ENCODE measurements at regions not wholly inside any gene's neighbourhood (a gene's known extent, or its start where the extent isn't known, plus 50 kb on each side); places are given as distances from the start of the nearest gene placed in this dataset.
"Not testable (repeated sequence)": the region's sequence is repeated elsewhere in the genome, so short reads cannot be mapped to it uniquely, and the experiment has no call there.

DNA sequence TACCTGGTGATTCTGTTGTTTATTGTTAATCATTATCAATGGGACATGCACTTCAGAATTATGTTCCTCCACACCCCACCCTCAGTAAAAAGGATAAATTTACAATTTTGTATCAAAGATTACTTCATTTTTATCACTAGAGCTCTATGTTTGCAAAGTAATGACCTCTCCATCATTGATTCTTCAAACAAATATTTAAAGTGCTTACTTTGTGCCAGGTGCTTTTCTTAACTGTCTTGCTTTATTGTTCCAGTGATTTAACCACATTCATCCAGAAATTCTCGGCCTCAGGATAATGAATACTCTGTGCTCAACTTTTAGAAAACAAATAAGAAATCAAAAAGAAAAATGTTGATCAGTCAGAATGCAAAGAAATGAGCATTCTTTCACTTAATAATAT is 144.9 kb upstream of the FOXP2 start:
- ChIA-PET CTCF (no interaction called here), POLR2A (ENCODE audit: unreplicated experiment) (no interaction called here)
- no peak overlapping the region for H3K4me3 ChIP-seq (ENCODE audit: low read length)
- no peaks in the 10 kb centered on the region for H4K20me1 ChIP-seq (ENCODE audit: low read length)
- ATAC-seq, result no peak
- H3K4me1 ChIP-seq (ENCODE audit: insufficient read depth, low read length), result no peaks in the 10 kb centered on the region
- H3K9me3 ChIP-seq (ENCODE audit: low read length), result no peaks in the 10 kb centered on the region
- H3K27me3 ChIP-seq (ENCODE audit: low read length), result no peaks in the 10 kb centered on the region
- H3K9me2 ChIP-seq (replicated peaks; ENCODE audit: low read length), result no peaks in the 10 kb centered on the region
- no peak overlapping the region for H2AFZ ChIP-seq (ENCODE audit: low read length)
- H3K9ac ChIP-seq (ENCODE audit: low read length), result no peak overlapping the region
- no peak for TF ChIP-seq CTCF (conservative IDR thresholded peaks at IDR 0.05; ENCODE audit: low read depth, low read length)
- TF ChIP-seq EZH2 (IDR thresholded peaks at IDR 0.05; ENCODE audit: low read length, unreplicated experiment), result no peak
- TF ChIP-seq EZH2phosphoT487 (IDR thresholded peaks at IDR 0.05; ENCODE audit: borderline replicate concordance, low read length), result no peak
- no peaks in the 10 kb centered on the region for H3F3A ChIP-seq (ENCODE audit: low read length, unreplicated experiment)
- H3K79me2 ChIP-seq (ENCODE audit: low read length), result no peaks in the 10 kb centered on the region
- H3K4me2 ChIP-seq (ENCODE audit: low read length), result no peak overlapping the region
- intact Hi-C loops (cut with micrococcal nuclease), result no loop called here
- no peaks in the 10 kb centered on the region for H3K36me3 ChIP-seq (ENCODE audit: low read depth, low read length)
- DNase-seq, result no peak
- H3K27ac ChIP-seq (ENCODE audit: low read length), result no peak overlapping the region
- BruUV-seq (replicated peaks), result no TSS peak

GRCh38 chr7:114267550-114267949 is 147.1 kb upstream of the FOXP2 start:
- POLR2A ChIA-PET (ENCODE audit: unreplicated experiment), result not testable (repeated sequence)

DNA sequence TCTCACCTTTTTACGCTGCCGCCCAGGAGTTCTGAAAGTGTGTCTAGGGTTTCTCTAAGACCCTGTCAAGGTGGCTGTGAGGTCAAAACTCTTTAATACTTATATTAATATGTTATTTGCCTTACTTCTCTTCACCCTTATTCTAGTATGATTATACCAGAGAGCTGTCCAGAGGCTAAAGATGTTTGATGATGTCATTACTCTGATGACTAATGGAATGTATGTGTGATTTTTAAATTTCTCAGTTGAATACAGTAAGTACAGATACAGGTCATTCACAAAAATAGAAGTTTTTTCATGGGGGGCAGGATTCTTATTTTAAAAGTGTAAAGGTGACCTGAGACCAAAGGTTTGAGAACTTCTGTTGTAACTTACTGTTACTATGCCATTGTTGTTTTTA is 150.6 kb upstream of the FOXP2 start:
- POLR2A ChIA-PET (ENCODE audit: unreplicated experiment), result no interaction called here
- intact Hi-C loops (cut with micrococcal nuclease), result no loop called here

More at GRCh38 chr7:114267550-114267949, 147.1 kb upstream of the FOXP2 start:
- H3K4me3 ChIP-seq (ENCODE audit: low read length); H2AFZ ChIP-seq (ENCODE audit: low read length); H3K9me2 ChIP-seq (replicated peaks; ENCODE audit: low read length); H3K79me2 ChIP-seq (ENCODE audit: low read length); H3K9me3 ChIP-seq (ENCODE audit: low read length); H3K36me3 ChIP-seq (ENCODE audit: low read depth, low read length); H3K9ac ChIP-seq (ENCODE audit: low read length); intact Hi-C loops (cut with micrococcal nuclease); ATAC-seq; H4K20me1 ChIP-seq (ENCODE audit: low read length); H3K27me3 ChIP-seq (ENCODE audit: low read length); CTCF ChIA-PET; H3F3A ChIP-seq (ENCODE audit: low read length, unreplicated experiment); H3K27ac ChIP-seq (ENCODE audit: low read length); DNase-seq; H3K4me2 ChIP-seq (ENCODE audit: low read length); BruUV-seq (replicated peaks); H3K4me1 ChIP-seq (ENCODE audit: insufficient read depth, low read length): not testable (repeated sequence)

More for the DNA sequence above, 150.6 kb upstream of the FOXP2 start:
- no peak overlapping the region for H3K4me2 ChIP-seq (ENCODE audit: low read length)
- BruUV-seq (replicated peaks), result no TSS peak
- H2AFZ ChIP-seq (ENCODE audit: low read length), result no peak overlapping the region
- no peak overlapping the region for H3K27ac ChIP-seq (ENCODE audit: low read length)
- TF ChIP-seq CTCF (conservative IDR thresholded peaks at IDR 0.05; ENCODE audit: low read depth, low read length) (no peak), EZH2 (IDR thresholded peaks at IDR 0.05; ENCODE audit: low read length, unreplicated experiment) (no peak), EZH2phosphoT487 (IDR thresholded peaks at IDR 0.05; ENCODE audit: borderline replicate concordance, low read length) (no peak)
- H3K9me2 ChIP-seq (replicated peaks; ENCODE audit: low read length), result no peaks in the 10 kb centered on the region
- no peaks in the 10 kb centered on the region for H3F3A ChIP-seq (ENCODE audit: low read length, unreplicated experiment)
- H3K4me1 ChIP-seq (ENCODE audit: insufficient read depth, low read length), result no peaks in the 10 kb centered on the region
- H3K9ac ChIP-seq (ENCODE audit: low read length), result no peak overlapping the region
- ATAC-seq (no peak), DNase-seq (no peak)
- CTCF ChIA-PET, result no interaction called here
- no peaks in the 10 kb centered on the region for H3K36me3 ChIP-seq (ENCODE audit: low read depth, low read length)
- no peak overlapping the region for H3K4me3 ChIP-seq (ENCODE audit: low read length)
- peaks cover 15% of the 10 kb centered on the region; the same call in 1 of the 2 replicates for H3K27me3 ChIP-seq (ENCODE audit: low read length)
- no peaks in the 10 kb centered on the region for H3K9me3 ChIP-seq (ENCODE audit: low read length)
- H4K20me1 ChIP-seq (ENCODE audit: low read length), result no peaks in the 10 kb centered on the region
- H3K79me2 ChIP-seq (ENCODE audit: low read length), result no peaks in the 10 kb centered on the region
